OCI-LY1 (cell line): ENCODE measurements at regions not wholly inside any gene's neighbourhood (a gene's known extent, or its start where the extent isn't known, plus 50 kb on each side); places are given as distances from the start of the nearest gene placed in this dataset.

ENCODE experiments used
- H2AFZ ChIP-seq: fragments of 200-600 bp; sonication (generic), shearing (Covaris generic); 2 replicates; pipeline ENCODE4 v1.6.0; 2014; ENCODE audit warnings: antibody characterized with exemption, mild to moderate bottlenecking, low read length
- H3F3A ChIP-seq: fragments of 200-600 bp; sonication (generic), shearing (Covaris generic); 2 replicates; pipeline ENCODE4 v1.6.0; 2014; ENCODE audit warnings: mild to moderate bottlenecking, antibody characterized with exemption, low read length, moderate library complexity; ENCODE audit not compliant: insufficient read depth
- H3K27ac ChIP-seq: fragments of 200-600 bp; sonication (generic); 2 replicates; pipeline ENCODE4 v1.5.1; 2014; ENCODE audit warnings: low read length, mixed run types, mild to moderate bottlenecking, low read depth; ENCODE audit not compliant: poor library complexity, severe bottlenecking
- H3K27me3 ChIP-seq: fragments of 200-600 bp; sonication (generic); 2 replicates; pipeline ENCODE4 v1.6.0; 2014; ENCODE audit warnings: antibody characterized with exemption, mild to moderate bottlenecking, low read length, moderate library complexity; ENCODE audit not compliant: insufficient read depth
- H3K36me3 ChIP-seq: fragments of 200-600 bp; sonication (generic); 2 replicates; pipeline ENCODE4 v1.6.1; 2014; ENCODE audit warnings: mild to moderate bottlenecking, antibody characterized with exemption, low read length, moderate library complexity, mixed read lengths; ENCODE audit not compliant: insufficient read depth
- H3K4me1 ChIP-seq: fragments of 200-600 bp; sonication (generic); 2 replicates; pipeline ENCODE4 v1.5.1; 2014; ENCODE audit warnings: mild to moderate bottlenecking, low read length, moderate library complexity; ENCODE audit not compliant: insufficient read depth, severe bottlenecking
- H3K4me2 ChIP-seq: fragments of 200-600 bp; sonication (generic), shearing (Covaris generic); 2 replicates; pipeline ENCODE4 v1.6.1; 2014; ENCODE audit warnings: low read length
- H3K4me3 ChIP-seq: fragments of 200-600 bp; sonication (generic); 2 replicates; pipeline ENCODE4 v1.5.1; 2014; ENCODE audit warnings: low read length, low read depth, mild to moderate bottlenecking, mixed read lengths; ENCODE audit not compliant: poor library complexity, severe bottlenecking
- H3K79me2 ChIP-seq: fragments of 200-600 bp; shearing (Covaris generic); 2 replicates; pipeline ENCODE4 v1.6.1; 2016; ENCODE audit warnings: mixed run types, low read length, mixed read lengths; ENCODE audit not compliant: insufficient read depth
- H3K9ac ChIP-seq: fragments of 200-600 bp; sonication (generic), shearing (Covaris generic); 2 replicates; pipeline ENCODE4 v1.6.1; 2014; ENCODE audit warnings: mild to moderate bottlenecking, low read length, mixed read lengths
- H3K9me2 ChIP-seq: fragments of 200-600 bp; sonication (generic), shearing (Covaris generic); 2 replicates; pipeline ENCODE4 v1.6.1; 2014; ENCODE audit warnings: low read depth, mild to moderate bottlenecking, low read length, mixed read lengths
- H3K9me3 ChIP-seq: fragments of 200-600 bp; shearing (Covaris generic); 2 replicates; pipeline ENCODE4 v1.6.1; 2014; ENCODE audit warnings: low read length, mixed read lengths
- H4K20me1 ChIP-seq: fragments of 200-600 bp; sonication (generic), shearing (Covaris generic); 2 replicates; pipeline ENCODE4 v1.6.0; 2016; ENCODE audit warnings: mild to moderate bottlenecking, low read length; ENCODE audit not compliant: insufficient read depth
- EZH2 ChIP-seq: fragments of 200-600 bp; sonication (generic), shearing (Covaris generic); IDR thresholded peaks from 2 replicates; pipeline ENCODE4 v1.8.0; 2017; ENCODE audit warnings: borderline replicate concordance, mixed run types, mild to moderate bottlenecking, antibody characterized with exemption, low read length, moderate library complexity, mixed read lengths
- TF ChIP-seq, protein P1 (sequence below): fragments of 200-600 bp; sonication (generic), shearing (Covaris generic); IDR thresholded peaks from 2 replicates; pipeline ENCODE4 v1.5.1; 2017; ENCODE audit warnings: mild to moderate bottlenecking, antibody characterized with exemption, low read length, moderate library complexity, mixed read lengths

DNA sequence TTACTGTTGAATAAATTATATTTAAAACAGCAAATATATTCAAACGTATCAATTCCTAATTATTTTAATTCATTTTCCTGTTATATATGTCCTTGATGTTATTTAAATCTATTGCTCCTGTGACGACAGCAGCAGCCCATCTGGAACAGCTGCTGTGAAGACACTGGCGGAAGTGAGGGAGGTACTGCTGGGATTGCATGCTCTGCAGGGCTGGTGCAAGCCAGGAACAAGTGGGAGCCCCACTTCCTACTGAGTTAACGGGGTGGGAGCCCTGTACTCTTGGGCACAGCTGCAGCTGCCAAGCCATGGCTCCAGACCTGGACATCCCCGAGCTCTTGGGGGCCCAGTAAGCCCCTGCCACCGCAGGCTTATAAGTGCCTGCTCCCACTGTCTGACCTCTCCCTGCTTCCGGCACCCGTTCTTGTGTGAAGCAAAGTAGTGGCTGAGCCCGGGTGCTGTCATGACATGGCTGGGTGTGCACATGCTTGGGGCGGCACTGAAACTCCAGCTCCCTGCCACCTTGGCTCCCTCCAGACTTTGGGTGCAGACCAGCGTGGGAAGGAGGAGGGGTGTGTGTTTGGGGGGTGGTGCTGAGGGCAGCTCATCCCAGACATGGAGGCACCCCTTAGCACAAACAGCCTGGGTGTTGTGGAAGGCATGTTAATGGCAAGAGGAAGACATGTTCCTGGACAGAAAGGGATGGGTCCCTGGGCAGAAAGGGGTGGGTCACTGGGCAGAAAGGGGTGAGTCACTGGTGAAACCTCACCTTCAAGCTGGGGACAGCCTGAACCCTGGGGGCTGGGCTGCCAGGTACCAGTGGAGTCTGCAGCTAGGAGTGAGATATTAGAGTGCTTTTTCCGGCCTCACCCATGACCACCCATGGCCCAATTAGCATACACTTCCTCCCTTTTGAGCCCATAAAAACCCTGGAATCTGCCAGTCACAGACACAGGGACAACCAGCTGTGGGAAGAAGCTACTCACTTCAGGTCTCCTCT lies 1981.3 kb upstream of the IGFBP7 start:
- H4K20me1 ChIP-seq, result no peaks in the 10 kb centered on the region
- H3K9me3 ChIP-seq, result no peaks in the 10 kb centered on the region
- no peak overlapping the region for H3K27ac ChIP-seq
- H3K9ac ChIP-seq, result no peak overlapping the region
- H2AFZ ChIP-seq, result no peak overlapping the region
- H3K4me1 ChIP-seq, result no peaks in the 10 kb centered on the region
- TF ChIP-seq EZH2, result no peak
- TF ChIP-seq, protein P1, sequence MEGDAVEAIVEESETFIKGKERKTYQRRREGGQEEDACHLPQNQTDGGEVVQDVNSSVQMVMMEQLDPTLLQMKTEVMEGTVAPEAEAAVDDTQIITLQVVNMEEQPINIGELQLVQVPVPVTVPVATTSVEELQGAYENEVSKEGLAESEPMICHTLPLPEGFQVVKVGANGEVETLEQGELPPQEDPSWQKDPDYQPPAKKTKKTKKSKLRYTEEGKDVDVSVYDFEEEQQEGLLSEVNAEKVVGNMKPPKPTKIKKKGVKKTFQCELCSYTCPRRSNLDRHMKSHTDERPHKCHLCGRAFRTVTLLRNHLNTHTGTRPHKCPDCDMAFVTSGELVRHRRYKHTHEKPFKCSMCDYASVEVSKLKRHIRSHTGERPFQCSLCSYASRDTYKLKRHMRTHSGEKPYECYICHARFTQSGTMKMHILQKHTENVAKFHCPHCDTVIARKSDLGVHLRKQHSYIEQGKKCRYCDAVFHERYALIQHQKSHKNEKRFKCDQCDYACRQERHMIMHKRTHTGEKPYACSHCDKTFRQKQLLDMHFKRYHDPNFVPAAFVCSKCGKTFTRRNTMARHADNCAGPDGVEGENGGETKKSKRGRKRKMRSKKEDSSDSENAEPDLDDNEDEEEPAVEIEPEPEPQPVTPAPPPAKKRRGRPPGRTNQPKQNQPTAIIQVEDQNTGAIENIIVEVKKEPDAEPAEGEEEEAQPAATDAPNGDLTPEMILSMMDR, result no peak
- no peaks in the 10 kb centered on the region for H3K9me2 ChIP-seq
- no peaks in the 10 kb centered on the region for H3K36me3 ChIP-seq
- no peaks in the 10 kb centered on the region for H3F3A ChIP-seq
- no peak overlapping the region for H3K4me2 ChIP-seq
- no peaks in the 10 kb centered on the region for H3K27me3 ChIP-seq
- H3K4me3 ChIP-seq, result no peak overlapping the region
- H3K79me2 ChIP-seq, result no peaks in the 10 kb centered on the region

DNA sequence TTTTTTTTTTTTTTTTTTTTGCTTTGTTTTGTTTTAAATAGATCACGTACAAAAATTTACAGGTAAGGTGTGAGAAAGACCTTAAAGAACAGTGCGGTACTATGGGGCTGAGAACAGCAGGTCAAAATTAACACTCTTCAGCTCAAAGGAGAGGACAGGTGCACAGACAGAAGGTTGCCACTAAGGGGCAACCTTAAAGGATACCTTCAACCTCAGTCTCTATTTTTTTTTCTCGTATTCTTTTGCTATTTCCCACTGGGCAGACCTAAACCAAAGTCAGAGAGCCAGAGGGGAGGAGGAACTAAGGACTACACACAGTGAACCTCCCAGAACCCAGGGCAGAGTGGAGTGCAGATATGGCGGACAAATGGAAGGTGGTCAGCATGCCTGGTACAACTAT lies 1984.3 kb upstream of the IGFBP7 start:
- Histone ChIP-seq H2AFZ (no peak overlapping the region), H3K4me1 (no peaks in the 10 kb centered on the region), H4K20me1 (no peaks in the 10 kb centered on the region), H3F3A (no peaks in the 10 kb centered on the region), H3K27me3 (no peaks in the 10 kb centered on the region), H3K4me3 (no peak overlapping the region), H3K27ac (no peak overlapping the region), H3K9me2 (no peaks in the 10 kb centered on the region), H3K4me2 (no peak overlapping the region), H3K9ac (no peak overlapping the region), H3K79me2 (no peaks in the 10 kb centered on the region), H3K36me3 (no peaks in the 10 kb centered on the region), H3K9me3 (no peaks in the 10 kb centered on the region)
- TF ChIP-seq EZH2, result no peak
- TF ChIP-seq, protein P1, result 0 out of 2 replicates have a peak, but pooled peaks have one; percentile 13

DNA sequence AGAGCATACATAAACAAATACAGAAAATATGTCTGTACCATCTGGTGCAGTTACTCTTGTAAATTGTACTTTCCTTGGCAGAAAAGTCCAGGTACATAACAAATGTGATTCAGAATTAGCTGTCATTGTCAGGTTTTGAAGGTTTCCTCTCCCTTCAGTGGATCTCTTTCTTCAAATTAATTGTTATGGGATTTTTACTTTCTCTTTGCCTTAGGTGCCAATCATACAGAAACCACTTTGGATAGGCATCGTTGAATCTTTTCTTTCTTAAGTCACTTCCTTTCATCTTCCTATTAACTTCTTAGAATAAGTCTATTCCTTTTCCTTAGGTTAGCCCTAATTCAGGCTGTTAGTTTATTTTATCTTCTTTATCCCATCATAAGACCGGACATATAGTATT lies 1992.1 kb upstream of the IGFBP7 start:
- Histone ChIP-seq H3K27ac (no peak overlapping the region), H3K36me3 (no peaks in the 10 kb centered on the region), H3K9ac (no peak overlapping the region), H4K20me1 (no peaks in the 10 kb centered on the region), H3K27me3 (no peaks in the 10 kb centered on the region), H3K9me3 (no peaks in the 10 kb centered on the region), H3F3A (no peaks in the 10 kb centered on the region), H3K4me3 (no peak overlapping the region), H2AFZ (no peak overlapping the region), H3K4me1 (no peaks in the 10 kb centered on the region), H3K9me2 (no peaks in the 10 kb centered on the region), H3K4me2 (no peak overlapping the region), H3K79me2 (no peaks in the 10 kb centered on the region)
- no peak for TF ChIP-seq EZH2
